Neutrophil (primary cell): ENCODE measurements at regions not wholly inside any gene's neighbourhood (a gene's known extent, or its start where the extent isn't known, plus 50 kb on each side); places are given as distances from the start of the nearest gene placed in this dataset.

ENCODE experiments used
- H3K27ac ChIP-seq: fragments of 200-600 bp; sonication (generic); 2 replicates; pipeline ENCODE4 v1.5.1; 2016; ENCODE audit warnings: mild to moderate bottlenecking, moderate library complexity
- H3K27me3 ChIP-seq: fragments of 200-600 bp; sonication (generic); 2 replicates; pipeline ENCODE4 v1.6.0; 2016; ENCODE audit warnings: mild to moderate bottlenecking
- H3K36me3 ChIP-seq: fragments of 200-600 bp; sonication (generic); 2 replicates; pipeline ENCODE4 v1.5.1; 2017
- H3K4me1 ChIP-seq, 2 experiments: fragments of 200-600 bp in 1 of 2; sonication (generic) in 1 of 2; 1 replicate in 1 of 2; 2 replicates in 1 of 2; pipeline versions ENCODE4 v1.5.1 to v1.6.1; 2013 to 2016; ENCODE audit warnings: low read depth in 1 of 2, low read length in 1 of 2, mild to moderate bottlenecking in 1 of 2, moderate library complexity in 1 of 2; ENCODE audit not compliant: control insufficient read depth in 1 of 2, insufficient read depth in 1 of 2
- H3K4me3 ChIP-seq, 2 experiments: fragments of 200-600 bp in 1 of 2; sonication (generic) in 1 of 2; 1 replicate in 1 of 2; 2 replicates in 1 of 2; pipeline ENCODE4 v1.5.1; 2013 to 2016; ENCODE audit warnings: low read depth in 1 of 2, low read length in 1 of 2, mild to moderate bottlenecking in 1 of 2, moderate library complexity in 1 of 2
- H3K9me3 ChIP-seq: fragments of 200-600 bp; sonication (generic); 2 replicates; pipeline ENCODE4 v1.5.1; 2016
- TF ChIP-seq, protein P1 (sequence below): fragments of 200-600 bp; sonication (generic); IDR thresholded peaks from 2 replicates; pipeline ENCODE4 v1.5.1; 2016; ENCODE audit warnings: antibody characterized with exemption

DNA sequence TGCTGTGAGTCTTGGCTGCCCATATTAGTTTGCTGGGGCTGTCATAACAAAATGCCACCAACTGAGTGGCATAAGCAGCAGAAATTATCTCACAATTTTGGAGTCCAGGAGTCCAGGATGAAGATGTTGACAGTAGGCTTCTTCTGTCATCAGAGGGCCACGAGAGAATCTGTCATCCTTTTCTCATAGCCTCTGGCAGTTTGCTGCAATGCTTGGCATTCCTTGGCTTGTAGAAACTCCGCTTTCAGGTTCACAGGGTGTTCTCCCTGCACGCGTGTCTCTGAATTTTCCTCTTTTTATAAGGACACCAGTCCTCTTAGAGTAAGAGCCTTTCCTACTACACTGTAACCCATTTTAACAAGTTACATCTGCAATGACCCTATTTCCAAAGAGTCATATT, 838.4 kb downstream of the TFAP2A start:
- Histone ChIP-seq H3K27me3 (no peaks in the 10 kb centered on the region), H3K9me3 (no peaks in the 10 kb centered on the region), H3K4me1 (no peaks in the 10 kb centered on the region), H3K36me3 (no peaks in the 10 kb centered on the region), H3K27ac (no peak overlapping the region), H3K4me3 (no peak overlapping the region)
- TF ChIP-seq, protein P1, sequence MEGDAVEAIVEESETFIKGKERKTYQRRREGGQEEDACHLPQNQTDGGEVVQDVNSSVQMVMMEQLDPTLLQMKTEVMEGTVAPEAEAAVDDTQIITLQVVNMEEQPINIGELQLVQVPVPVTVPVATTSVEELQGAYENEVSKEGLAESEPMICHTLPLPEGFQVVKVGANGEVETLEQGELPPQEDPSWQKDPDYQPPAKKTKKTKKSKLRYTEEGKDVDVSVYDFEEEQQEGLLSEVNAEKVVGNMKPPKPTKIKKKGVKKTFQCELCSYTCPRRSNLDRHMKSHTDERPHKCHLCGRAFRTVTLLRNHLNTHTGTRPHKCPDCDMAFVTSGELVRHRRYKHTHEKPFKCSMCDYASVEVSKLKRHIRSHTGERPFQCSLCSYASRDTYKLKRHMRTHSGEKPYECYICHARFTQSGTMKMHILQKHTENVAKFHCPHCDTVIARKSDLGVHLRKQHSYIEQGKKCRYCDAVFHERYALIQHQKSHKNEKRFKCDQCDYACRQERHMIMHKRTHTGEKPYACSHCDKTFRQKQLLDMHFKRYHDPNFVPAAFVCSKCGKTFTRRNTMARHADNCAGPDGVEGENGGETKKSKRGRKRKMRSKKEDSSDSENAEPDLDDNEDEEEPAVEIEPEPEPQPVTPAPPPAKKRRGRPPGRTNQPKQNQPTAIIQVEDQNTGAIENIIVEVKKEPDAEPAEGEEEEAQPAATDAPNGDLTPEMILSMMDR = no peak

DNA sequence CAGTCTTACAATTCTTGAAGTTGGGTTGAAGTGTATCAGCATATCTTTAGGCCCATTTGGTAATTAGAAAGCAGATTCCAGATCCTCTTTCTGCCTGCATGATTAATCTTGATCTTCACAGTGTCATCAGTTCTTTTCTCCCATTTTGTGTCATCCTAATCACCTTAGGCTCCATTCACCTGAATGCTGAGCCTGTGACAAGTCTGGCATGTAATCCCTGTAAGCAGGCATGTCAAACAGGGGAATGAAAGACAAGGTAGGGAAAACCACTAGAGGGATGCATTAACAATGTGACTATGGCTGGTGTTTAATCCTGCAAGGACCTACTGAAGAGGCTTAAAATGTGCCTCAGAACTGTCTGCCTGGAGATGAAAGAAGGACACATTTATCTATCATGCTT, 848.8 kb downstream of the TFAP2A start:
- Histone ChIP-seq H3K4me1 (no peaks in the 10 kb centered on the region), H3K9me3 (no peaks in the 10 kb centered on the region), H3K27me3 (no peaks in the 10 kb centered on the region), H3K27ac (no peak overlapping the region), H3K36me3 (no peaks in the 10 kb centered on the region), H3K4me3 (no peak overlapping the region)
- TF ChIP-seq, protein P1 = no peak

DNA sequence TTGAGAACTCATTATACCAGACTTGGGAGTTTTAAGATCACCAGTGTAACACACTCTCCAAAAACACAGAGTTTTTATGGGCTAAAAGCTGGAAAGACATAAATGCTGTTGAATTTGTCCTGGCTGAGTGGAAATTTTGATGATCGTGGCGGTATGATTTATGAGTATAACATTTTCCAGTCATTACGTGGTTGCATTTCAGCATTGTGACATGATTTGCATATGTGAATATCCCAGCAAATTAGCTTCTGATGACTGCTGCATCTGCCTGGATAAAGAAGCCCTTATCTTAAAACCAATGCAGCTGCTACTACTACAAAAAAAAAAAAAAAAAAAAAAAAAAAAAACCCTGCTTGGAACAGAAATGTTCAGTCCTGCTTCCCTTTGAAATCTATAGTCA, 850.9 kb downstream of the TFAP2A start:
- Histone ChIP-seq H3K4me1 (no peaks in the 10 kb centered on the region), H3K36me3 (no peaks in the 10 kb centered on the region), H3K9me3 (no peaks in the 10 kb centered on the region), H3K4me3 (no peak overlapping the region), H3K27me3 (no peaks in the 10 kb centered on the region), H3K27ac (no peak overlapping the region)
- TF ChIP-seq, protein P1 = no peak

DNA sequence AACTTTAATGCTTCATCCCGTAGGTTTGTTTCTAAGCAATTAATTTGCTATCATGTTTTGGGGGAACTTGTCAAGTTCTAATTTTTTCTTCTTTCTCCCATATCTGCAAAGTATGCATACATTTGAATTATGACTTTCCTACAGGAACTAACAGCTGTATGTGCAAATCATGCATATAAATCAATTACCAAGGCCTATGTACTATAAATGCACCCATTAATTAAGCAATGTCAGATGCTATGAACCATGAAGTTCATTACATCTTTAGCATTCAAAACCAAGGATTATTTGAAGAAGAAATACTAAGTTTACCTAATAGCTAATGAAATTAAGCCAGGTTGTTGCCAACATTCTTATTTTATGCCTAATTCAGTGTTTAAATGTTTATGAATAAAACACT, 851.3 kb downstream of the TFAP2A start:
- no peak overlapping the region for H3K27ac ChIP-seq

DNA sequence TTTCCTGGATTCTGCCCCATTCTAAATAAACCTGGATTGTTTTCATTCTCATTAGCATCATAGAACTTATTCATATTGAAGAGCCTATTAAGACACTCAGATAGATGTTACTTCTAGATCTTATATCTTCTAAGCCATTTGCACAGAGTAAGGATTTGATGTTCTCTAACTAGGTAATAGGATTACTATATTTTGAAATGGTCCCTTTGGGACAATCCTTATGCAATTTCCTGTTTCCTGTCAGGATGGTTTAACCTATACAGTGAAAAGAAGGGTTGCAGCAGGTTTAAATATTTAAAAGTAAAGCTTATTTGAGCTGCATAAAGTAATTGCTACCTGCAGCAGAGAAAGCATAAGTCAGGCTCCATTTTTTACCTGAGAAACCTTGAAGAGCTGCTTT, 860.1 kb downstream of the TFAP2A start:
- H3K4me3 ChIP-seq = no peak overlapping the region
- no peaks in the 10 kb centered on the region for H3K36me3 ChIP-seq
- no peaks in the 10 kb centered on the region for H3K27me3 ChIP-seq
- no peak overlapping the region for H3K27ac ChIP-seq
- TF ChIP-seq, protein P1 = no peak
- H3K4me1 ChIP-seq = no peaks in the 10 kb centered on the region
- H3K9me3 ChIP-seq = no peaks in the 10 kb centered on the region

More for the DNA sequence above, 851.3 kb downstream of the TFAP2A start:
- H3K9me3 ChIP-seq = no peaks in the 10 kb centered on the region
- no peaks in the 10 kb centered on the region for H3K27me3 ChIP-seq
- TF ChIP-seq, protein P1 = no peak
- H3K4me3 ChIP-seq = no peak overlapping the region
- H3K36me3 ChIP-seq = no peaks in the 10 kb centered on the region
- H3K4me1 ChIP-seq = no peaks in the 10 kb centered on the region

DNA sequence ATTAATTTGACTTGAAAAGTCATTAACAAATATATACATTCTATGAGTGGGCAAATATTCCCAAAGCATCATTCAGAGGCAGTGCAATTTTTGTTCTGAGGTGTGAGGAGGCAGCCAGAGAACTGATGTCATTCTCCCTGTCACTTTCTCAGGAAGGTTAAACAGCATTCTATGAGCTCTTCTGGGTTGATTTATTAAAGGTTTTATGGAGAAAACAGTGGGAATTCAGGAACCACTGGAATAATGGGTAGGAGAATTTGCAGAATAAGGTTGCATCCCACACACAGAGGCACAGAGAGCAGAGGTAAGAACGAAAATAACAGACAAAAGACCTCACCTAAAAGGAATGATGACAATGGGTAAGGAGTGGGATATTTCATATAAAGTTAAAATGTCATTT, 860.6 kb downstream of the TFAP2A start:
- TF ChIP-seq, protein P1 = no peak
- Histone ChIP-seq H3K9me3 (no peaks in the 10 kb centered on the region), H3K36me3 (no peaks in the 10 kb centered on the region), H3K27me3 (no peaks in the 10 kb centered on the region), H3K4me1 (no peaks in the 10 kb centered on the region), H3K27ac (no peak overlapping the region), H3K4me3 (no peak overlapping the region)
